ENCODE measurements at regions not wholly inside any gene's neighbourhood (a gene's known extent, or its start where the extent isn't known, plus 50 kb on each side); places are given as distances from the start of the nearest gene placed in this dataset.

DNA sequence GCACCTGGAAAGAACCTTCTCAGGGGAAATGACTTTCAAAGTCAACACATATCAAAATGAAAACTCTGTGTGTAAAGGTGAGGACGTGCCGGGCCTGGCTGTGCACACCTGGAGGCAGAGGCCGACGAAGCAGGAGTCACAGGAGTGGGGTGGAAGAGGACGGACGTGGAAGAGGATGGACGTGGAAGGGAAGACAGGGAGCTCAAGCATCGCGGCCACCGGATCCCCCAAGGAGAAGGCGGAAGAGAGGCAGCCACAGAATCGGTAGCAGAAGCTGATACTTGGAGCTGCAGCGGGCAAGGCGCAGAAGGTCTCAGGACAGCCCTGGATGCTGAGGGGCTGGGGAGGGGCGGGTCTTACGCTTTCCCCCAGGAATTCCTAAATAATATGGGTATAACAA, 519.8 kb downstream of the BRD1 start:
- TF ChIP-seq, protein P1, sequence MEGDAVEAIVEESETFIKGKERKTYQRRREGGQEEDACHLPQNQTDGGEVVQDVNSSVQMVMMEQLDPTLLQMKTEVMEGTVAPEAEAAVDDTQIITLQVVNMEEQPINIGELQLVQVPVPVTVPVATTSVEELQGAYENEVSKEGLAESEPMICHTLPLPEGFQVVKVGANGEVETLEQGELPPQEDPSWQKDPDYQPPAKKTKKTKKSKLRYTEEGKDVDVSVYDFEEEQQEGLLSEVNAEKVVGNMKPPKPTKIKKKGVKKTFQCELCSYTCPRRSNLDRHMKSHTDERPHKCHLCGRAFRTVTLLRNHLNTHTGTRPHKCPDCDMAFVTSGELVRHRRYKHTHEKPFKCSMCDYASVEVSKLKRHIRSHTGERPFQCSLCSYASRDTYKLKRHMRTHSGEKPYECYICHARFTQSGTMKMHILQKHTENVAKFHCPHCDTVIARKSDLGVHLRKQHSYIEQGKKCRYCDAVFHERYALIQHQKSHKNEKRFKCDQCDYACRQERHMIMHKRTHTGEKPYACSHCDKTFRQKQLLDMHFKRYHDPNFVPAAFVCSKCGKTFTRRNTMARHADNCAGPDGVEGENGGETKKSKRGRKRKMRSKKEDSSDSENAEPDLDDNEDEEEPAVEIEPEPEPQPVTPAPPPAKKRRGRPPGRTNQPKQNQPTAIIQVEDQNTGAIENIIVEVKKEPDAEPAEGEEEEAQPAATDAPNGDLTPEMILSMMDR (conservative IDR thresholded peaks at IDR 0.05), result no peak
- H3K27ac ChIP-seq, result no peak overlapping the region

DNA sequence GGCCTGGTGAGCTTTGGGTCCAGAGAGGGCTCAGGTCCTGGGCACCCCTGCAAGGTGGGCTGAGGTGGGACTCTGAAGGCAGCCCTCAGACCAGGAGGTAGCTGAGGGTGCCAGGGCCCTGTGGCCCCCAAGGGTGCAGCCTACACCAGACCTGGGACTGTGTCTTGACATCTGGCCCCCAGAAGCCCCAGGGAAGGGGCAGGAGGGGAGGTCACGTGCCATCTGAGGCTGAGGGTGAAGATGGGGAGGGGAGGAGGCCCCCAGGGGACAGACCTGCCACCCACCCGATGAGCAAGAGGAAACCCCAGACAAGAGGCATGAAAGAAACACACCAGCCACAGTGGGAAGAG, 520.2 kb downstream of the BRD1 start:
- TF ChIP-seq, protein P1 (conservative IDR thresholded peaks at IDR 0.05), result no peak
- no peak overlapping the region for H3K27ac ChIP-seq

DNA sequence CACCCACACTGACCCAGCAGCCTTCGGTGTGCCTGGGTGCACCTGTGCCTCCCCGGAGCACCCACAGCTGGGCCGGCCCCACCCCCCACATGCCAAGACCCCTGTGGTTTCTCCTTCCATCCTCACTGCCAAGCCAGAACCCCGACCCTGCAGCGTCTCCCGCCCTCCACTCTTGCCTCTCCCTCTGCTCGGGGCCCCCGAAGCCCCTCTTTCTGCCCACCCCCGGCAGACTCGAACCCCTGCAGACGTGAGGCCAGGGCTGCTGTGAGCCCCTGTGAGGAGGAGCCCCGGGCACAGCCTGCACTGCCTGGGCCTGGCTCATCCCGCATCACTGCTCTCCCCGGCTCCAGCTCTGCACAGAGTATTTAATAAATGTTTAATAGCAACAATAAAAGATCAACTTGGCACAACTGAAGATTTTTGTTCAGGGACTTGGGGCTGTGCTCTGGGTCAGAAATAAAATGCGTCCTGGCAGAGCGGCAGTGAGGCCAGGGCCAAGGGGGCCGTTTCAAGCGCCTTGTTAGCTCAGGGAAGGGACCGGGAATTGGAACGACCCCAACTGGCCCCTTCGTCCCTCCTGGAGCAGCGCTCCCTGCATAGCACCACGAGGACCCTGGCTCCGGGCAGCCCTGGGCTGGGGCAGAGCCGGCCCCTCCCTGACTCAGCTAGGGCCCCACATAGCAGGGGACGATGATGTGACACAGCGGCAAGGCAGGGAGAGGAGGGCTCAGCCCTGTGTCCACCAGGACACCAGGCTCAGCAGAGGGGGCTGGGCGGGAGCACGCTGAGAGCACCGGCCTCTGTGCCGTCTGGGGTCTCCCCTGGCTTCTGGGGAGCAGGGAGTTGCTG, 520.8 kb downstream of the BRD1 start:
- TF ChIP-seq, protein P1 (conservative IDR thresholded peaks at IDR 0.05), result no peak
- H3K27ac ChIP-seq, result no peak overlapping the region

DNA sequence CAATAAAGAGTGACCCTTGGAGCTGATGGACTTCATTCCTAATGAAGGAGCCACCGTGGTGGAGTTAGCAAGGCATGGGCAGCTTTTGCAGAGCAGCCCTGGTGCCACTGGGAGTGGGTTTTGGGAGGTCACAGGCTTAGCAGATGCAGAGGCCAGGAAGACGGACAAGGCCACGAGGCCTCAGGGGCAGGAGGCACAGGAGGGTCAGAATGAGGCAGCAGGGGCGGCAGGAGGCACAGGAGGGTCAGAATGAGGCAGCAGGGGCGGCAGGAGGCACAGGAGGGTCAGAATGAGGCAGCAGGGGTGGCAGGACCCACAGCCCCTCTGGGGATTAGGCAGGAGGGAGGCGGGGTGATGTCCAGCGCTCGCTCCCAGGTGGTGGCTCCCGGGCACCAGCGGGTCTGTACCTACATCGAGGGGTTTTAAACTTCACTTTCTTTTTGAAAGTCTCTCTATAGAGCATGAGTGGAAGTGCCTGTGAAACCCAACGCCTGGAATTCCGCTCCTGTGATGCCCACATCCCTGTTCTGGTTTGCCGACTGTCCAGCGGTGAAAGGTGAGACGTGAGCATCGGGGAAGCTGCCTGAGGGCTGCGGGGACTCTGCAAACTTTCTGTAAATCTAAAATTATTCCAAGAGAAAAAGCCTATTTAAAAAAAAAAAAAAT, 521.6 kb downstream of the BRD1 start:
- no peak overlapping the region for H3K27ac ChIP-seq
- TF ChIP-seq, protein P1 (conservative IDR thresholded peaks at IDR 0.05), result no peak

DNA sequence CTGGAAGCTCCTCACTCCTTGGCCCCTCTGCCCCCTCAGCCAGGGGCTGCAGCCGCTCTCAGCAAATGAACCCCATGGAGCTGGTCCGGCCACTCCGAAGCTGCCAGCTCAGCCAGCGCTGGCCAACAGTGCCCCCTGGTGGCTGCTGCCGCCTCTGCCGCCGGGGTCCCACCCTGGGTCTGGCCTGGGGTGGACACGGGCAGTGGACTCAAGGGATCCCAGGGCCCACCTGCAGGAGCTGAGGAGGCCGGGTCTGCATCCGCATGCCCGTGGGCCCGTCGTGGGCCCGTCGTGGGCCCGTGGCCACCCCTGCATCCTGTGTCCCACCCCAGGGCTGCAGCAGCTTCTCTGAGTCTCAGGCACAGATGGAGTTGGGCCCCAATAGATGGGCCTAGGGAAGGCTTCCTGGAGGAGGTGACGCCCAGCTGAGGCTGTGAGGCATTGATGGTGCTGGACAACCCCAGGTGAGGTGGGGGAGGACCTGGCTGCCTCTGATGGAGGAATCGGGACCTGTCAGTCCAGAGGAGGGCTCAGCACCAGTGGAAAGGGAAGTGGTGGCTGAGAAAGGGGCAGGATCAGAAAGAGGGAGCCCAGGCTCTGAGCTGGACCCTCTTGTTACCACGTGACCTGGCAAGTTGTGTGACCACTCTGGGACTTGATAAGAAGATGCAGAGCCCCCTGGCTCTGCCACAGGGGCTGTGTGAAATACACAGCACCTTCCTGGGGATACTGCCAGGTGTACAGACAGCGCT, 522.3 kb downstream of the BRD1 start:
- TF ChIP-seq, protein P1 (conservative IDR thresholded peaks at IDR 0.05), result peak; percentile 91
- H3K27ac ChIP-seq, result no peak overlapping the region

DNA sequence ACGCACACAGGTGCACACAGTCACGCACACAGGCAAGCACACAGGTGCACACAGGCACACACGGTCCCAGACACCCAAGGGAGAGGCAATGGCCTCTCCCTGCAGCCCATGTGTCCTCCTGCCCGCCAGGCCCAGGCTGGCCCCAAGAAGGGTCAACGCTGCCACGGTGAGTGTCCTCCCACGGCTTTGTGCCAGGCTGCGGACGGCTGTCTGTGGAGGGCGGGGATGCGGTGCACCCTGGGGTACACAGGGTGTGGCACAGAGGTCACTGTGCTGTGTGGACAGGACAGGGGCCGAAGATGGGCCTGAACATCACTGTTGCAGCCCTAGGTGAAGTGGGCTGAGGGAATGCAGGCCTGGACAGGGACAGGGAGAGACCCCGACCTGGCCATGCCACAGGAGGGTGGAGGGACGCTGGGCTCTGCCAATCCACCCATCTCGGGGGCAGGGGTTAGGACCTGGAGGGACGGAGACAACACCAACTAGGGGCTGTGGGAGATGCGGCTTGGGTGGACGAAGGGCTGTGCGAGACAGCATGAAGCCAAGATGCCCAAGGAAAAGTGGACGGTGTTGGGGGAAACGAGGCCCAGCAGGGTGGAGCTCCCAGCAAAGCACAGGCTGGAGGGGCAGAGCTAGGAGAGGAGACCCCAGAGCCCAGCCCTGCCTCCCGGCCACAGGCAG, 523.8 kb downstream of the BRD1 start:
- no peak overlapping the region for H3K27ac ChIP-seq
- TF ChIP-seq, protein P1 (conservative IDR thresholded peaks at IDR 0.05), result no peak

Measured in VCaP (cell line).